MM.1S (cell line): ENCODE measurements at regions not wholly inside any gene's neighbourhood (a gene's known extent, or its start where the extent isn't known, plus 50 kb on each side); places are given as distances from the start of the nearest gene placed in this dataset.

Experiments used
- EZH2 ChIP-seq: fragments of 300-600 bp; sonication (generic); optimal IDR thresholded peaks from 2 replicates; pipeline ENCODE3; 2017; ENCODE audit warnings: low read depth, mild to moderate bottlenecking, antibody characterized with exemption, low read length, mixed read lengths
- EZH2phosphoT487 ChIP-seq: fragments of 300-600 bp; sonication (generic); IDR thresholded peaks from 2 replicates; pipeline ENCODE4 v1.6.1; 2018; ENCODE audit warnings: antibody characterized with exemption, low read length
- TF ChIP-seq, protein P1 (sequence below): fragments of 300-600 bp; sonication (generic); IDR thresholded peaks from 2 replicates; pipeline ENCODE4 v1.5.1; 2016; ENCODE audit warnings: antibody characterized with exemption, low read length, mixed read lengths

DNA sequence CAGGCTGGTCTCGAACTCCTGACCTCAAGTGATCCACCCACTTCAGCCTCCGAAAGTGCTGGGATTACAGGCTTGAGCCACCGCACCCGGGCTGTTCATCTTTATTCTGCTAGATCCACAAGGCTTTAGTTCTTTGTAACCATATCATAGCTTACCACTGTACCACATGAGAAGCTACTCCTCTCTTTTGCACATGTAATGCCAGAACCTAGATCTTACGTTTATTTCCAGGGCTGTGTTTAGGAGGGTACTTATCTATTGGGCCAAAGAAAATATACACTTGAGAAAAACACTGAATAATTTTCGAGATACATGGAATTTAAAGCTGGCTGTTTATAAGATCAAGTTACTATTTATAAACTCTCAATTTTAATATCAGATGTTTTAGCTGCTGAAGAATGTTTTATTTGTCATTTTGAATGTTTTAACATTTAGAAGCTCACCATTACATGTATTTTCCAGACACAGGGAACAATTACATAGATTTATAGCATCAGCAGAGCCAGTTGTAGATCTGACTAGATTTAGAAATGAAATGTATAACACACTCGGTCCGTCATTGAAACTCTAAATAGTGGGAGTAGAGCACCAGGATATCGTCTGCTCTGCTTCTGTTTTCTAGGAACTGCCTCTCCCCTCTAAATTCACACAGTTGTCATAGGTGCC, 155.3 kb upstream of the HAND2 start:
- TF ChIP-seq, protein P1, sequence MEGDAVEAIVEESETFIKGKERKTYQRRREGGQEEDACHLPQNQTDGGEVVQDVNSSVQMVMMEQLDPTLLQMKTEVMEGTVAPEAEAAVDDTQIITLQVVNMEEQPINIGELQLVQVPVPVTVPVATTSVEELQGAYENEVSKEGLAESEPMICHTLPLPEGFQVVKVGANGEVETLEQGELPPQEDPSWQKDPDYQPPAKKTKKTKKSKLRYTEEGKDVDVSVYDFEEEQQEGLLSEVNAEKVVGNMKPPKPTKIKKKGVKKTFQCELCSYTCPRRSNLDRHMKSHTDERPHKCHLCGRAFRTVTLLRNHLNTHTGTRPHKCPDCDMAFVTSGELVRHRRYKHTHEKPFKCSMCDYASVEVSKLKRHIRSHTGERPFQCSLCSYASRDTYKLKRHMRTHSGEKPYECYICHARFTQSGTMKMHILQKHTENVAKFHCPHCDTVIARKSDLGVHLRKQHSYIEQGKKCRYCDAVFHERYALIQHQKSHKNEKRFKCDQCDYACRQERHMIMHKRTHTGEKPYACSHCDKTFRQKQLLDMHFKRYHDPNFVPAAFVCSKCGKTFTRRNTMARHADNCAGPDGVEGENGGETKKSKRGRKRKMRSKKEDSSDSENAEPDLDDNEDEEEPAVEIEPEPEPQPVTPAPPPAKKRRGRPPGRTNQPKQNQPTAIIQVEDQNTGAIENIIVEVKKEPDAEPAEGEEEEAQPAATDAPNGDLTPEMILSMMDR: no peak
- TF ChIP-seq EZH2: no peak
- TF ChIP-seq EZH2phosphoT487: no peak
